Stimulated activated CD4-positive, alpha-beta T cell treated with anti-CD3 and anti-CD28 coated beads, Interleukin-2, amount 100 ng/mL, for 24 hours (primary cell): ENCODE measurements at regions not wholly inside any gene's neighbourhood (a gene's known extent, or its start where the extent isn't known, plus 50 kb on each side); places are given as distances from the start of the nearest gene placed in this dataset.
"Not testable (repeated sequence)": the region's sequence is repeated elsewhere in the genome, so short reads cannot be mapped to it uniquely, and the experiment has no call there.

Source experiments
- DNase-seq, 2 donors: peaks; one replicate each; pipeline ENCODE4 v3.0.0-alpha.2; 2020

DNA sequence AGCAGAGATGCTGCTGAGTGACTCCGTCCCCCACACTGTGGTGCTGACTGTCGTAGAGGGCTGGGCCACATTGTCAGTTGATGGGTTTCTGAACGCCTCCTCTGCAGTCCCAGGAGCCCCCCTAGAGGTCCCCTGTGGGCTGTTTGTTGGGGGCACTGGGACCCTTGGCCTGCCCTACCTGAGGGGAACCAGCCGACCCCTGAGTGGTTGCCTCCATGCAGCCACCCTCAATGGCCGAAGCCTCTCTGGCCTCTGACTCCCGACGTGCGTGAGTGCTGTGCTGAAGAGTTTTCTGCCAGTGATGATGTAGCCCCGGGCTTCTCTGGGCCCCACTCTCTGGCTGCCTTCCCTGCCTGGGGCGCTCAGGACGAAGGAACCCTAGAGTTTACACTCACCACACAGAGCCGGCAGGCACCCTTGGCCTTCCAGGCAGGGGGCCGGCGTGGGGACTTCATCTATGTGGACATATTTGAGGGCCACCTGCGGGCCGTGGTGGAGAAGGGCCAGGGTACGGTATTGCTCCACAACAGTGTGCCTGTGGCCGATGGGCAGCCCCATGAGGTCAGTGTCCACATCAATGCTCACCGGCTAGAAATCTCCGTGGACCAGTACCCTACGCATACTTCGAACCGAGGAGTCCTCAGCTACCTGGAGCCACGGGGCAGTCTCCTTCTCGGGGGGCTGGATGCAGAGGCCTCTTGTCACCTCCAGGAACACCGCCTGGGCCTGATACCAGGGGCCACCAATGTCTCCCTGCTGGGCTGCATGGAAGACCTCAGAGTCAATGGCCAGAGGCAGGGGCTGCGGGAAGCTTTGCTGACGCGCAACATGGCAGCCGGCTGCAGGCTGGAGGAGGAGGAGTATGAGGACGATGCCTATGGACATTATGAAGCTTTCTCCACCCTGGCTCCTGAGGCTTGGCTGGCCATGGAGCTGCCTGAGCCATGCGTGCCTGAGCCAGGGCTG, 181.1 kb downstream of the TBC1D2B start:
- not testable (repeated sequence) for DNase-seq

GRCh38 chr15:77895742-77896141, 181.8 kb downstream of the TBC1D2B start:
- no peak for DNase-seq

DNA sequence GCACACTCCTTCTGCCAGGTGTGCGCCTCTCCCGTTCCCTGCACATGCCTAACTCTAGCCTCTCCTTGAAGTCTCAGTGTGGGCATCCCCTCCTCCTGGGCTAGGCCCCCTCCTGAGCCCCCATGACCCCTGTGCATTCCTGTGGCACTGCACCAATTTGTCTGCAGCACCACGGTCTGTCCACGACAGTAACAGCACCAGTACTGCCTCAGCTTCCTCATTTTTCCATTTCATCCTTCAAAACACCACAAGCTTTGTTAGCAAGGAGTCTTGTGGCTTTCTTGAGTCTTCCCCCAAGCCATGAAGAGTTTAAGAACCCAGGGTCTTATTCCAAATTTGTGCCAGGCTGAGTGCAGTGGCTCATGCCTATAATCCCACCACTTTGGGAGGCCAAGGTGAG, 182.4 kb downstream of the TBC1D2B start:
- DNase-seq = not testable (repeated sequence)

- not testable (repeated sequence) for DNase-seq
Observed at GRCh38 chr15:77893671-77894640, 183.6 kb downstream of the TBC1D2B start.

DNA sequence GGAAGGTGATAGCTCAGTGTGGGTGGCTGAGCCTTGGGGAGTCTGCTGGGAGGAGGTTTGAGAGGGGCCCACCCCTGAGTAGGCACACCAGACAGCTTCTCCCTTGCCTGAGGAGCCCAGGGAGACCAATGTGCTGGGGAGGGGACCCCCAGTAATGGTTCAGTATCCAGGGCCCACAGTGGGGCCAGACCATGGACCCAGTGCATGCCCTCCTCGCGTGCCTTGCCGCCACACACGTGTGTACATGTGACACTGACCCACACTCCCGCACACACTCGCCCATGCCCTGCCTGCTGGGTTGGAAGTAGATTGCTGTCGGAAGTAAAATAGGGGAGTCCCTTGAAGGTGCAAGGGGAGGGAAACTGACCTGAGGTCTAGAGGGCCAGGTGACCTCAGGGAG, 184.3 kb downstream of the TBC1D2B start:
- not testable (repeated sequence) for DNase-seq

DNA sequence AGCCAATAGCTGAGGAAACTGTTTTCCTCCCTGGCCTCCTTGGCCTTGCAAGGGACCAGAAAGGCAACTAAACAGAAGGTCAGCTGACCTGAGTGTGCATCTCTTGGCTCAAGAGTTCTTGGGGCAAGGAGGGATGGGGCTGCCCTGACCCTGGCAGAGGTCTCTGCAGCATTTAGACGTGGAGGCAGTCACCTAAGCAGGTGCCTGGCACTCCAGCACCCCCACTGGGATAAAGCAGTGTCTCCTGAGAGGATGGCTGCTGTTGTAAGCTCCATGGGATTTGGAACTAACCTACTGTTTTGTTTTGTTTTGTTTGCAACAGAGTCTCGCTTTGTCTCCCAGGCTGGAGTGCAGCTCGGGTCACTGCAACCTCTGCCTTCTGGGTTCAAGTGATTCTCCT, 185.2 kb downstream of the TBC1D2B start:
- no peak for DNase-seq

DNA sequence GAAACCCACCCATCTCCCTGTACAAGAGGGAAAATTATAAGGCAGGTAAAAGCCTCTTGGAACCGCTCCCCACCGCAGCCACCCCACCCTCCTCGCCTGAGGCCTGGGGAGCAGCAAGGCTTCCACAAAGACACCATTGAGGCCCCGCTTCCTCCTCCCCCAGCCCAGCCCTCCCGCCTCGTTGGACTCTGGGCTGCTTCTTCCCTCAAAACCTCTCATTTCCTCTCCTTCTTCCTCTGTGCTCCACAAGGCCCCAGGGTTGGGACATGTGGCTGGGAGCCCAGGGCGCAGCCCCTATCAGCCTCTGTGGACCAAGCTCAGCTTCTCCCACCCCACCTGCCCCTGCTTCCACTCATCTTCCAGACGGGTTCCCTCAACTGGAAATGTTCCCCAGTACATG, 185.6 kb downstream of the TBC1D2B start:
- not testable (repeated sequence) for DNase-seq

- DNase-seq = not testable (repeated sequence)
Observed at GRCh38 chr15:77890911-77891801, 186.4 kb downstream of the TBC1D2B start.

- not testable (repeated sequence) for DNase-seq
Observed at GRCh38 chr15:77889828-77890725, 187.4 kb downstream of the TBC1D2B start.

DNA sequence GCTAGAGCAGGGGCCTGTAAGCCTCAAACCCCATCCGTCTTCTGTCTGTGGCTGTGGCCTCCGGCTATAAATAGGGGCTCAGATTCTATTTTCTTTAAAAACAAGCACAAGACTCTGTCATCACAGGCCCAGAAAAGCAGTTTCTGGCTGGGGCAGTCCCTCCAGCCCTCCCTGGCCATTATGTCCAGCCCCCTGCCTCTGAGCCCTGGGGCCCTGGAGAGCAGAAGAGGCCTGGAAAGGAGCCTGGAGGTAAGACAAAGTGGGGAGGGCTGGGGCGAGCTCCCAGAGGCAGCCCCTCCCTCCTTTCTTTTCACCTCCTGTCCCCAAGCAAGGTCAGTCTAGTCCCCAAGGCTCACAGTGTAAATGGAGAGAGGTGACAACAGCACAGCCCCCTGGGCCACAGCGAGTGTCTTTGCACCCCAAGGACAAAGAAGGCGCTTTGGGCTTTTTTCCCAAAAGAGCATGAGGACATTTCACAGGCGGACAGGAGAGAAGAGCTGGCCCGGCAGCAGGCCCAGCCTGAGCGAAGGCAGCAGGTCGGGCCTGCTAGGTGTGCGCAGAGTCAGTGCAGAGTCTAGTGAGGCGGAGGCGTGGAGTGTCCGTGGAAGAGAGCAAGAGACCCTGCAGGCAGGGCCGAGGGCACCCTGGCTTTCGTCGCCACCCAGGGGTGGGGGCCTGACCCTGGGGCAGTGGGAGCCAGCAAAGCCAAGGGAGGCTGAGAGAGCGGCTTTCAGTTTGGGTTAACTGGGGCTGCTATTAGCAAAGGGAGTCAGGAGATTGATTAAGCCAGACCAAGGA, 188.3 kb downstream of the TBC1D2B start:
- no peak for DNase-seq

DNA sequence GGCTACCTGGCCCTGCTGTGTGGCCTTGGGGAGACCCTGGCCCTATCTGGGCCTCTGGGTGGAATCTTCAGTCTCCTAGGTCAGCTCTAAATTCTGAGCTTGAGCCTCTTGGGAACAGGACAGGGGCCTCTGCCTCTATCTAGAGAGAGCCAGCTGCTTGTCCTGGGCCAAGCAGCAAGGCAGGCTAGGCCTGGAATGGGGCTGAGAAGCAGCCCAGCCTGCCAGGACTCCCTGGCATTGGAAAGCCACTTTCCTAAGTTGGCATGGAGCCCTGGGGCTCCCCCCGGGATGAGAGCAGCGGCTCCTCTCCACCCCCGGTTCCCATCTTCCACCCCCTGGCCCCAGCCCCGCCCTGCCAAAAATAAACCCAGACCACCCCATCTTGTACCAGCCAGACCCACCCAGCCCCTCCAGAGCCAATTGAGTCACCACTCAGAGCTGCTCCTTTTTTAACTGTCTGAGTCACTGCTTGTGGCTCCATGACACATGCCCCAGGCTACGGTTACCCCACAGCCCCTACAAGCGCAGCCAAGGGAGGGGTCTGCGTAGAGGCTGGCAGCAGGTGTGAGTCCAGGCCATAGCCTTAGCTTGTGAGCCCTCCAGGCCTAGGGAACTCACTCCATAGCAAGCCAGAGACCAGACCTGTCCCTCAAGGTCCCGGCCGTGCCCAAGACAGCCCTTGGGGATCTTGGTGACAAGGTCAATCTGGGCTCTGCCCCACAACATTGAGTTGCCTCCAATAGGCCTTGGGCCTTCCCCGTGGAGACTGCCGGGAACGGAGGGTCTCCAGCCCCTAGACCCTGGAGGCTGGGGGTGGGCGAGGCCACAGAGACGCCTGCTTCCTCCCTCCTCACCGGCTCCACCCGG, 189.7 kb downstream of the TBC1D2B start:
- DNase-seq = not testable (repeated sequence)

DNA sequence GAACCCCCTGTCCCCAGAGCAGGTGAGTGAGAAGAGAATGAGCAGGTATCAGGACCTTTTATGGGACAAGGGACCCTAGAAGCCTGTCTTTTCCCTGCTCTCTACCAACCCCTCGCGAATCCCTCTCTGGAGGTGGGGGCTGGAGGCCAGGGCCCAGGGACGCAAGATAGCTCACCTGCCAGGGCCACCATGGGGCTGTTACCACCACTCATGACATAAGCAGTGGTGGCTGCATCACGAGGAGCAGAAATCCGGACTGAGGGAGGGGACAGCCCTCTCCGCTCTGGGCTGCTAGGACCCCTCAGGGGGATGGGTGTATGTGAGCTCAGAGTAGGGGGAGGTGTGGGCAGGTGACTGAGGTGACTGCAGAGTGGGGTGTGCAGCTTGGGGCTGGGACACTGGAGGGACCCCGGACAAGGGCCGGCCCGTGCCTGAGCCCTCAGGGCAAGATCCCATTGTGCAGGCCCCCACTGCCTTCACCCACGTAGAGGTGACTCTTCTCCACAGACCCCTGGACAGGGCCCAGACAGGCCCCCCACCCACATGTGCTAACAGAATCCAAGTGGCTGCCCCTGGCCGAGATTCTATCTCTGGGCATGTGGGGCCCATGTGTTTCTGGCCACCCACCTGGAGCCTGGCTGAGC, 190.6 kb downstream of the TBC1D2B start:
- DNase-seq = no peak

DNA sequence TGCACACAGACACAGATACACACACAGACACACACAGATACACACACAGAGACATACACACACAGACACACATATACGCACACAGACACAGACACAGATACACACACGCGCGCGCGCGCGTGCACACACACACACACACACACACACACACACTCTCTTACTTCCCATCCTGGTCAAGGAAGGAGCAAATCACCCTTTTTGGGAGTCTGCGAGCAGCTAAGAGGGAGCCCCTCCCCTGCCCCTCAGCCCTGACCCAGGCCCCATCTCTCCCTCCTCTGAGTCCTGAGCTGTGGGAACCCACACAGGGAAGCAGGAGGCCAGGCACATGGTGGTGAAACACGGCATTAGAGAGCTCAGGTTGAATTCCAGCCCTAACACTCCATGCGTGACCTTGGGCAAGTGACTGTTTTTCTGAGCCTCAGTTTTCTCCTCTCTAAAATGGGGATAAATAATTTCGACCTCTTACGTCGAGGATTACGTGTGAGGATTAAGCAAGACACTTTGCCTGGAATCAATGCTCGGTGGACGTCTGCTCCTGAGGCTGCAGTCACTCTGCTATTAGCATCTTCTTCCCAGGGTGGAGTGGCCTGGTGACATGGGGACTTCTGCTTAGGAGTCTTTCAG, 191.5 kb downstream of the TBC1D2B start:
- not testable (repeated sequence) for DNase-seq

GRCh38 chr15:77883012-77883411, 194.5 kb downstream of the TBC1D2B start:
- DNase-seq = not testable (repeated sequence)

DNA sequence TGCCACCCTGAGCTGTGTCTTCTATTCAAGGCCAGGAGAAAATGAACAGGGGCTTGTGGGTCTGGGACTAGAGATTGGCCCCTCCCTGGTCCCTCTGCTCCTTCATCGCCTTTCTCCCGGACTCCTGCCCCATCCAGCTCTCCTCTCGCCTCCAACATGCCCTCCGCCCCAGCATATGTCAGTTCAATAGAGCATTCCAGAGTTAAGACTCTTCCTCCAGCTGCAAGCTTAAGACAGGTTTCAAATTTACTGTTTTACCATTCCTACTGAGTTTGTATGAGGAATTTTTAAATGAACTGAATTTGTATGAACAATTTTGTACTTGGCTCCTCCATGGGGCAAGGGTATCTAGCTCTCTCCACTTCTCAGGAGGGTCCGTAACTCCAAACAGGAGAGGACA, 195.6 kb downstream of the TBC1D2B start:
- DNase-seq = no peak

DNA sequence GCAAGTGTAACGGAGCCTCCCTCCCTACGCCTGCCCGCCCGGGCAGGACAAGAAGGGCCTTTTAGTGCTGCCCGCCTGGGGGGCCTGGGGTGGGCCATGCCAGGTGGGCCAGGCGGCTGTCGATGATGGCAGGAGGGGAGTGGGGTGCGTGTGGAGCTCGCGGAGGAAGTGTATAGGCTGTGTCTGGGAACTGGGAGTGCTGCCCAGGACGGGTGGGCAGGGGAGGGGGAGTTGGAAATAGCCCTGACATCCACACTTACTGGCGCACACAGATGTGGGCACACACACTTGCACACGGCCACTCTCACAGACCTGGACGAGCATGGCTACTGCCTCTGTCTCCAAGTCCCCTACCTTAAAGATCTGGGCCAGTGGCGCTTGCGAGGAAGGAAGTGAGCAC, 196.0 kb downstream of the TBC1D2B start:
- DNase-seq = not testable (repeated sequence)

DNA sequence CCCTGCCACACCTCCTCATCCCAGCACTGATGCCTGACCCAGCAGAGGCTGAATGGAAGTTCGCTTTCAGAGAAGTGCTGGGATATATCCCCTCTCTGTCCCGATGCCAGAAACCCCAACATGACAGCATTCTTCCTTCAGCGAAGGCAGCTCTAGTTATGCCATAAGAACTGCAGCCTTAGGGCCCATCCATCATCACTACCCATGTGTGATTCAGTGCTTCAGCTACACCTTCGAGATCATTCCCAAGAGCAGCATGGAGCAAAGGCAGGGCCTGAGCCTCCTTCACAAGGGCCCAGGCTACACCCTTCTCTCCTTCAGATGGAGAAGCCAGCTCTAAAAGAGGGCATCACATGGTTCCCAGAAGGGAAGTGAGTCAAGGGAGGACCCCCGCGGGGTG, 198.0 kb downstream of the TBC1D2B start:
- not testable (repeated sequence) for DNase-seq

GRCh38 chr15:77877869-77878577, 199.5 kb downstream of the TBC1D2B start:
- DNase-seq = no peak
